CD1c-positive myeloid dendritic cell (primary cell): ENCODE measurements at regions not wholly inside any gene's neighbourhood (a gene's known extent, or its start where the extent isn't known, plus 50 kb on each side); places are given as distances from the start of the nearest gene placed in this dataset.
"Not testable (repeated sequence)": the region's sequence is repeated elsewhere in the genome, so short reads cannot be mapped to it uniquely, and the experiment has no call there.

Experiments used
- DNase-seq: peaks from one replicate; pipeline ENCODE4 v3.0.0-alpha.2; 2016; ENCODE audit errors: extremely low spot score

DNA sequence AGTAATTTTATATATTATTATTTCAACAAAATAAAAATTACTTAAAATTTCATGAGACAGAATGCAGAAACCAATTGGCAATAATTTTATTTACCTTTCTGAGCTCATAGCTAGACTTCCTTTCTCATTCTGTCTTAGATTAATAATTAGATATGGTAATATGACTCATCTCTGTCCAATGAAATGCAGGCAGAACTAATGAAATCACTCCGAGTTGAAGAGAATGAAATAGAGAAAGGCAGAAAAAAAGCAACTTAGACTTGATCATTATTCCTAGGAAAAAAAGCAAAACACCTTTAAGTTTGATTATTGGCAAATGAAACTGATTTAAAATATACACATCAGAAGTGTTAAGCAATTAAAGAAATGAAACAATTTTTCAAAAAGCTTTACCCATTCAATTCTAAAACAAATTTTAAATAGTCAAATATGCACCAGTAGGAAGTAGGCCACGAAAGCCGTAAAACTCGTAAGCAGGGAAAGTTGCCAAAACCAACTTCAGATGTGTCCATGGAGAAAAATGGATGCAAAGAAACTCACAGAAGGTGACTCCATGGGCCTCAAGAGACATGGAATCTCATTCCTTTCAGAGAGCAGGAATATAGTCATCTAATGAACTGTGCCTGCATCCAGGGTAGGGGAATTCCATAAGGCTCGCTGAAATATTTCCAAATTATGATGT is 293.8 kb upstream of the RGS17 start:
- no peak for DNase-seq

DNA sequence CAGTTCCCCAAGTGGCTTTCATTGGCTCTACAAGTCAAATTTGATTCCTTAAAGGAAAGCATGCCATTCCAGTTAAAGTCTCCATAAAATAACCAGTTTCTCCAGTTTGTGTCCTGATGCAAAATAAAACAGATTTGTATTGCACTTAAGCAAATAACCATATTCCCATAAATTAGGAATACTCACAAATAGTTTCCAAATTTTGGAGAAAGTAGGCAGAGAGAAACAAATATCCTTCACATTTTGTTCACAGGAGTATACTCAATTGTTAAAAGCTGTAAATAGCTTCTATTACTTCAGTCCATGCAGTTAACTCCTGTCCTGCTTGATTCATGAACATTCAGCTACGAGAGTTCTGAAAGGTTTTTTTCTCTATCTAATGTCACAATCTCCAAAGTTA is 281.4 kb upstream of the RGS17 start:
- no peak for DNase-seq

DNA sequence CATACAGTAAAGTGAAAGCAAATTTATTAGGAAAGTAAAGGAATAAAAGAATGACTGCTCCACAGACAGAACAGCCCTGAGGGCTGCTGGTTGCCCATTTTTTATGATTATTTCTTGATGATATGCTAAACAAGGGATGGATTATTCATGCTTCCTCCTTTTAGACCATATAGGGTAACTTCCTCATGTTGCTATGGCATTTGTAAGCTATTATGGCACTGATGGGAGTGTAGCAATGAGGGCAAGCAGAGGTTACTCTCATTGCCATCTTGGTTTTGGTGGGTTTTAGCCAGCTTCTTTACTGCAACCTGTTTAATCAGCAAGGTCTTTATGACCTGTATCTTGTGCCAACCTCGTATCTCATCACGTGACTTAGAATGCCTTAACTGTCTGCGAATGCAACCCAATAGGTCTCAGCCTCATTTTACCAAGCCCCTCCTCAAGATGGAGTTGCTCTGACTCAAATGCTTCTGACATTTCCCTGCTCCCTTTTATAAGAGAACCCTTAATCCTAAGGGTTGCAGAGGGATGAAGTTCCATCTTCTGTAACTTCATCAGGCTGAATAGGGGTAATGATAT is 280.1 kb upstream of the RGS17 start:
- DNase-seq: no peak

DNA sequence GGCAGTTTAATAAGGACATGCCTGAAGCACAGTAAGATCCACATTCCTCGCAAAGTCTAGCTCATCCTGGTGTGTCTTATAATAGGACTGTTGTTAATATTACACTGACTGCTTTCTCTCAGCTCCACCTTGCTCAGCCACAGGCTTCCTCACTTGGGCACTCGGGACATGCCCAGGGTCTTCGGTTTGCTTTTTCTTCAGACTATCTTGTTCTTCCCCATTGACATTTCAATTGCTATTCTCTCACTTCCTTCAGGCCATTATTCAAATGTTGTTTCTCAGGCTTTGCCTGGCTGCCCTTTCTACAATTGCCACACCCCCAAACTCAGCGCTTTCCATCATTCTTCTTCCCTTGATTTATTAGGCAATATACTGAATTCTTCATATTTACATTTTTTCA is 274.8 kb upstream of the RGS17 start:
- DNase-seq: no peak

DNA sequence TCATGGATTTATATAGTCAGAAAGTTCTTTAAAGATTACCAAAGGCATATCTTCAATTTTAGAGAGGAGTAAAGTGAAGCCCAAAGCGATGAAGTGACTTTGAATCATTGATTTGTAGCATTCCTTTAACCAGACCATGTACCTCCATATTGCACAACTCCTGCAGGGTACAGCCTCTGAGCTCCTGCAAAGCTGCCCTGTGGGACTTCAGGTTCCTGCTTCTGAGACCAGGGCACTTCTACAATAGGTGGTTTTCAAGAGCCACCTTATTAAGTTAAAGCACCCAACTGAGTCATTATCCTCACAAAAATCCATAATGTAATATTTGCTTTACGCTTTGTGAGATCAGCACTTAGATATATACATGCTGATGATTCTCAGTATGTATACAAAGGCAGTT is 270.7 kb upstream of the RGS17 start:
- DNase-seq: no peak

DNA sequence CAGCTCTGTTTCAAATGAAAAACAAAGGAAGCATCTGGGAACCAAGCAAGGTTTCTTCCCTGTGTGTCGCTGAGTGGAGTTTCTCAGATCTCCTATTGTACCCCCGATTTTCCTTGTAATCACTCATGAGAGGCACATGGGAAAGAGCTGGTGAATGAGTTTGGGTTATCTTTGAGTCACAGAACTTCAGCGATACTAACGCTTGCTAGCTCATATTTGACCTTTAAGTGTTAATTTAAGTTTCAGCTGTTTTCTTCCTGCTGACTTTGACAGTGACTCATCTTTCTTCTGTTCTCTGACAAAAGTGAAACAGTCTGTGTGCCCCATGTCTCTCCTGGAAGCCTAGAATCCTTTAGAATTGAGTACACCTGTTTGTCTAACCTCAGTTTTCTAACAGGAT is 261.1 kb upstream of the RGS17 start:
- DNase-seq: no peak

DNA sequence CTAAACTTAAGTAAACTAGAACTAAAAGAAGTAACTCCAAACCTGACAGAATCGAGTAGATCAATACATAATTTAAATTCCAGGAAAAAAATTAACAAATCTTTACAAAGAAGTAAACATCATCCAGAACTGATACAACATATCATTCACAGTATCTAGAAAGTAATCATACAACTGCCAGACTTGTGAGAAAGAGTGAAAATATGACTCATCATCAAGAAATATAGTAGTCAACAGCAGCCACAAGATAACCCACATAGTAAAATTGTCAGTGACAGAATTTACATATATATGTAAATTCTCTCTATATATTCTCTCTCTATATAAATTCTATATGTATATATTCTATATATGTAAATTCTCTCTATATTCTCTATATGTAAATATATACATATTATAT is 242.8 kb upstream of the RGS17 start:
- no peak for DNase-seq

DNA sequence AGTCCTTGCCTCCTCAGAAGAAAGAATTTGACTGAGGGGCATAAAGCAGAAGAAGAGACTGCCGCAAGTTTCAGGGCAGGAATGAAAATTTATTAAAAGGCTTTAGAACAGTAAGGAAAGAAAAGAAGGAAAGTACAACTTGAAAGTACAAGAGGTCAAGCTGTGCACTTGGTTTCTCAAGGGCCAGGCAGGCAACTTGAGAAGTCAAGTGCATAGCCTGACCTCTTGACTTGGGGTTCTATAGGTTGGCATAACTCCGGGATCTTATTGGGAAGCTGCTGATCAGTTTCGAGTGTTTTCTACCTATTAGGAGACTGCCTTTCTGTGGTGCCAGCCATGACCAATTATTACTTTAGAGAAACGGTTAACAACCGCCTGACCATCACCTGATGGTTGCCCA is 237.0 kb upstream of the RGS17 start:
- DNase-seq: no peak

DNA sequence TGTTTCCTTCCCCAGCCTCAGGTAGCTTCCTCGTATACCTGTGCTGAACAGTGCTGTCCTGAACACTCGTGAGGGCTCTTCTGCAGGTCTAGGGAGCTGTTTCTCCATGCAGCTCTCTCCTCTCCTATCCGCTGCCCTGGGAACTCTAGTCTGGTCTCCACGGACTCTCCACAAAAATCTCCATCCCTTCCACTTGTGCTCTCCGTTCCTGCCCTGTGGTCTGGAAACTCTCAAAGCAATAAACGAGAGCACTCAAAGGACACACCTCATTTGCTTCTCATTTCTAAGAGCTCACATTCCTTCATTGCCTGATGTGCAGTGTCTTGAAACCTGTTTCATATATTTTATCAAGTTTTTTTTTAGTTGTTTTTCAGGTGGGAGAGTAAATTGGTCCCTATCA is 235.9 kb upstream of the RGS17 start:
- DNase-seq: no peak

DNA sequence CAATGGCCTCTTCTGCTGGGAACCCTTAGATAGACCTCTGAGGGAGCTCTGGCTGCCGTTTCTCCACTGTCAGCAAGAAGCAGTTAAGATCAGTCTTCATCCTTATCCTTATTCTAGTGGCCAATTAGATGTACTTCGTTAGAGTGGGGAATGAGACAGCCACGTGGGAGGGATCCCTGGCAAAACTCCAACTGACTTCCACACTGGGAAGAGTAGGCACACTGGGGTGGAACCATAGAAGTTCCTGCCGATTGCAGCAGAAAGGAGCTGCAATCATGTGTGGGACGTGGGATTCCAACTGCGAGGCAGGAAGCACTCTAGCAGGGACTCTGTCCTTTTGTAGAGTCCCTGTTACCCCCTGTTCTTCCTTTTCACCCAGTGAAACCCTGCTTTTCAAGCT is 226.3 kb upstream of the RGS17 start:
- DNase-seq: no peak

DNA sequence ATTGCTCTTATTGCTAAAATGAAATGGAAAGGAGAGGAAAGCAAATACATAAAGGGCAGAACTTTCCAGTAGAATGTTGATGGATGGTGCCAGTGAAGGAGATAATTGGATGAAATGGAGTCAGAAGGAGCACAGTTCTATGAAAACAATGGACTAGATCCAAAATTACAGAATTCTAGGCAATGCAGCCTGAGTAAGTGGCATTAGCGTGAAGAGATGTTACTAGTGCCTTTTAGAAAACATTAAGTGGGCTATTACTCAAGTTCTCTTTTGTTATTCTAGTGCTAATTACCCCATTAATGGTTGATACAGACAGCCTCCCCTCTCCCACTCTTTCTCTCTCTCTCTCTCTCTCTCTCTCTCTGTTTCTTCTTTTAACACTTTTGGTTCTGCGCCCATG is 209.5 kb upstream of the RGS17 start:
- DNase-seq: no peak

DNA sequence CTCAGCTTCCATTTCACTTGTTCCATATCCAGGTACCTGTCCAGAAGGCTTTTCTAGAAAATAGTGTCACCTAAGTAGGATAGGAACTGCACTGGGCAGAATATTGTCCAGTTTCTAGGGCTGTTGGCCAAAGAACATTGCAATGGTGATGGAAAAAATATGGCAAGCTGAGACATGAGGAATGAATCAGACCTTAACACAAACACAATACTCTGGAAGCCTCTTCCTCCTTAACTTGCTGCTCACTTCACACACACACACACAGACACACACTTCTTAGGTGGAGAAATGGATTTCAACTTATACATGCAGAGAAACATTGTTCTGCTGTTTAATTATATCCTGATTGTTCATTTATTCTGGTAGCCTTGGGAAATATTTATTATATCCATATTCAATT is 203.0 kb upstream of the RGS17 start:
- DNase-seq: no peak

DNA sequence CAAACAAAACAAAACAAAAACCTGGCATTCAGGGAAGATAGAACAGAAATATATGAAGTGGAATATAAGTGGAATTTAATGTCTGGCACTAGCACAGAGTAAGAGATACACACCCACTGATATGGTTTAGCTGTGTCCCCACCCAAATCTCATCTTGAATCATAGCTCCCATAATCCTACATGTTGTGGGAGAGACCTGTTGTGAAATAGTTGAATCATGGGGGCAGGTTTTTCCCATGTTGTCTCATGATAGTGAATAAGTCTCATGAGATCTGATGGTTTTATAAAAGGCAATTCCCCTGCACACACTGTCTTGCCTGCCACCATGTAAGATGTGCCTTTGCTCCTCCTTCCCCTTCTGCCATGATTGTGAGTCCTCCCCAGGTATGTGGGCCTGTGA is 200.1 kb upstream of the RGS17 start:
- DNase-seq: not testable (repeated sequence)

DNA sequence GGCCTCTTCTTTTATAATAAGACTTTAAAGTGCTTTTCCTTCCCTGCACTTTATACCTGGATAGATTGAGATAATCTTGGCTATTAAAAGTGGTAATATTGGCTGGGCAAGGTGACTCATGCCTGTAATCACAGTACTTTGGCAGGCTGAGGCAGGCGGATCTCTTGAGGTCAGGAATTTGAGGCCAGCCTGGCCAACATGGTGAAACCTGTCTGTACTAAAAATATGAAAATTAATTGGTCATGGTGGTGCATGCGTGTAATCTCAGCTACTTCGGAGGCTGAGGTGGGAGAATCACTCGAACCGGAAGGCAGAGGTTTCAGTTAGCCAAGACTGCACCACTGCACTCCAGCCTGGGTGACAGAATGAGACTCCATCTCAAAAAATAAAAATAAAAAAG is 197.1 kb upstream of the RGS17 start:
- DNase-seq: no peak

DNA sequence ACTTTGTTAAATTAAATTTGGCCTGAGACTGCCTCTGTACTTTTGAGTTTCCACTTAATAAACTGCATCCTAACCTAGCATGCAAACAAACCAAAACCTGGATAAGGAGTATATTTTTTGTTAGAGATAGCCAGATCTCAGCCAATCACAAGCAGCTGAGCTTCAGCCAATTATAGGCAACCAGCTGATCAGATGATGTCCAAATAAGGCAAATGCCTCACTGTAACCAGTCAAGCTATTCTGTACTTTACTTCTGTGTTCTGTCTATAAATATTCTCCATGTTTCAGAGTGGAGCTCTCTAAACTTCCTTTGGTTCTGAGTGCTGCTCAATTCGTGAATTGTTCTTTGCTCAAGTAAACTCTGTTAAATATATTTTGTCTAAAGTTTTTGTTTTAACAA is 194.6 kb upstream of the RGS17 start:
- no peak for DNase-seq

DNA sequence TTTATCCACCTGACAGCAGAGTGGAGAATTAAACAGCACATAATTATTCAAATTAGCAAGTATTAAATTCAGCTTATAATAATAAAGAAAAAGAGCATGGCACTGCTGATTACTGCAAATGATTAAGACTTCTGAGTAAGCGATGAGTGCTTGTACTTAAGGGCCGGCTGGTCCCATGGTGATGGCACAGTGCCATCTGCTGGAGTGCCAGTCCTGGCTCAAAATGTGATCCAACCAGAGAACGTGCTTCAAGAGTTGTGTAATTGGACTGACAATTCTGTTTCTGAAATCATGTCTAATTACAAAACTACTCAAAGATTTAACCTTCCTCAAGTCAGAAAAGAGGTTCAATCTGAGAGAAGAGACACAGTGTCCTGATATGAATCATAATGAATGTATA is 181.6 kb upstream of the RGS17 start:
- peak; percentile 33 for DNase-seq

DNA sequence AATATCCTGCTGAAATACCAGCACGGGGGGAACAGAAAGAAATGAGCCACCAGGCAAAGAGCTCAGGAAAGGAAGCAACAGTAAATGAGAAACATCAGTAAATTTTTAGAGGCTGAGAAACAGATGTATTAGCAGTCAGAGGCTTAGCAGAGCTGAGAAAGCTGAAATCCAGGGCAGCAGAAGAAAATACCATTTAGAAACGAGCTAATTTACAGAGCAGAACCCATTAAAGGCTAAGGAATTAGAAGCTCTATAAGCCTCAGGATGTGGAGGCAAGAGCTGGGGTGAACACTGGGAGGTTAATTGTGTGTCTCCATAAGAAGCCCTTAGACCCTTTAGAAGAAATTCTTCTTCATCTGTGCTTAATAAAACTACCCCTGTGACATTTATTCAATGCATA is 178.6 kb upstream of the RGS17 start:
- no peak for DNase-seq

DNA sequence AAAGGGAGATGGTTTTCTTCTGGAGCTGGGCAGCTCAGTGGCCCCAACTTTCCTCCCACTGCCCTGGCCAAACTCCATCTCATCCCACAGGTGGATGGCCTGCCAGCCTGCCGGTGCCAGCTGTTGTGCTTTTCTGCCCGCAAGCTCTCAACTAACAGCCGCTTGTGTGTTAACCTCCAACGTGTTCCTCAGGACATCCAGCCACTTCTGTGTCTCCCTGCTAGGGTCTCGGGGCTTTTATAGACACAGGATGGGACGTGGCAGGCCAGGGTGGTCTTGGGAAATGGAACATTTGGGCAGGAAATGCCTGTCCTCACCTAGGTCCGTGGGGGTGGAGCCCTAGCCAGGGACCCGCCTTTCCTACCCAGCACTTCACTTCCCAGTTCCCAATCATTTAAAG is 171.1 kb upstream of the RGS17 start:
- DNase-seq: no peak

DNA sequence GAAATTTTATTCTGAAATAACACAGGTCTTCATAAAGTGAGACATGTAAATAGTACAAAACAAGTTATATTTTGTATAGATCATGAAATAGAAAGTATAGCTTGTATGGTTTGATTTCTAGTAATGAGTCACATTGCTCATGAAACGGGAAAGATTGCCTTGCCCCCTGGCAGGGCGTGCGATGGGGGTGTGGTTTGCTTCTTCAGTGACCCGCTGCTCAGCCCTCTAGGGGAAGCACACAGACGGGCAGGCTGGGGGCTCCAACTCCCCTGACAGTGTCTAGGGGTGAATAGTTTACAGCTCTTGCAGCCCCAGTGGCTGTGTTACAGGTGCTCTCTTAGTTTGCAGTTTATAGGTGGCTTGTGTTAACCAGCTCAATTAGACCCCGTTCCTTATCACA is 170.5 kb upstream of the RGS17 start:
- DNase-seq: no peak

DNA sequence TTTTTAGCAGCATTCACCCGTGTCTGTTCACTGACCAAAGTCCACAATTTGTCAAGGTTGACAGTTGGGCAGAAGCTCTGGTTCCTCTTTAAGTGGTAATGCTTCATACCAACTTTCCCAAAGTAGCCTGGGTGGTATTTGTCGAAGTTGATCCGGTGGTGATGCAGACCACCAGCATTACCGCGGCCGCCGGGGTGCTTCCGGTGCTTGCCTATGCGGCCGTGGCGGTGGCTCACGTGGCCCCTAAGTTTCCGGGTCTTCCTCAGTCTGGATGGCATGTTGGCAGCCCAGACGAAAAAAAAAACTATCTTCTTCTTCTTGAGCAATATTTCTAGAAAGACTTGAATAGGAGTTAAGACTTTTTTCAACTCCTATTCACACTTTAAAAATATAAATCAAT is 151.4 kb upstream of the RGS17 start:
- not testable (repeated sequence) for DNase-seq

DNA sequence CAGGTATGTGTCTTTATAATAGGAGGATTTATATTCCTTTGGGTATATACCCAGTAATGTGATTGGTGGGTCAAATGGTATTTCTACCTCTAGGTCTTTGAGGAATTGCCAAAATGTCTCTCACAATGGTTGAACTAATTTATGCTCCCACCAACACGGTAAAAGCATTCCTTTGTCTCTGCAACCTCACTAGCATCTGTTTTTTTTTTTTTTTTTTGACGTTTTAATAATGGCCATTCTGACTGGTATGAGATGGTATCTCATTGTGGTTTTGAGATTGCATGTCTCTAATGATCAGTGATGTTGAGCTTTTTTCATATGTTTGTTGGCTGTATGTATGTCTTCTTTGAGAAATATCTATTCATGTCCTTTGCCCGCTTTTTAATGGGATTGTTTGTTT is 144.9 kb upstream of the RGS17 start:
- DNase-seq: no peak

DNA sequence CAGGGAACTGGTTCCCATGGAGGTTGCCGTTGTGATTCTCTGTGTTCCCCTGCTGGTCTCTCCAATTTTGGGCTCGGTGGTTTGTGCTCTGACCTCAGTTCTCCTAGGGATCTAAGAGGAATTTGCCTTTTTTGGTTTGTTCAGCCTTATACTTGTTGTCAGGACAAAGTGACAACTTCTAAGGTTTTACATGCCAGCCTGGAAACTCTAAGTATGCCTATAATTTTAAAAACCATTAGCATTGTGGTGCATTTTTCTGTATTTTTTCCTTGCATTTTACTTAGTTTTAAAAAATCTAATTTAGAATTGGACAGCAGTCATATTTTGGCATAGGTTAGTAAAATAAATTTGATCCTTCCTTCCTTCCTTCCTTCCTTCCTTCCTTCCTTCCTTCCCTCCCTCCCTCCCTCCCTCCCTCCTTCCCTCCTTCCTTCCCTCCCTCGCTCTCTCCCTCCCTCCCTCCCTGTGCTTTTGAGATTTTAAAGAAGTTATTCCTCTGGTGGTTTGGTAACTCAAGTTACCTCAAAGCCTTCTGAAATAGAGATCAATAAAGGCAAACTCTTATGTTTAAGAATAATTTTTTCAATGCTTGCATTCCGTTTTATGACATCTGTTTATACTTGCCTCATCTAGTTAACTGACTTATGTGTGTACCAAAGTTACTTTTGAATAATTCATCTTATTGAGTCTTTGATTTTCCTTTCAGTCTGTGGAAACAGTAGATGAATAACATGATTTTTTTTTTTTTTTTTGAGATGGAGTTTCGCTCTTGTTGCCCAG is 141.3 kb upstream of the RGS17 start:
- DNase-seq: no peak

DNA sequence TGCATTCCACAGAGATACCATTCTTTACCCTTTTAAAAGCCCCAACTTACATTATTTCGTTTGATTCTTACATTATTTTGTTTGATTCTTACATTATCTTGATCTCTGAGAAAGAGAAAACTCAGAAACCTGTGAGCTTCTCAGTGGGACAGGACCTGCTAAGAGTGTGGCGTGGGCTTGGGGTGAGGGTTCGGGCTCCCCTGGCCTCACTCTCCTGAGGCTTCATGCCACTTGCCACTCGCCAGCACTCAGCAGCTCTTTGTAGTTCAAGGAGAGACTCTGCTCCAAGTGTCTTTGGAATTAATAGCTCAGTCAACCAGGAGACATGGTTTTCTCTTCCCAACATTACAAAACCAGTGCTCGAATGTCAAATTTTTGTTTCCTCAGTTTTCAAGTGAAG is 132.4 kb upstream of the RGS17 start:
- no peak for DNase-seq
